ENCODE measurements at regions not wholly inside any gene's neighbourhood (a gene's known extent, or its start where the extent isn't known, plus 50 kb on each side); places are given as distances from the start of the nearest gene placed in this dataset.

GRCh38 chr6:125489579-125490285 lies 188.0 kb upstream of the HDDC2 start:
- TF ChIP-seq POLR2A (IDR thresholded peaks at IDR 0.05) (no peak), CTCF (IDR thresholded peaks at IDR 0.05 in 4 of 5, conservative IDR thresholded peaks at IDR 0.05 in 1 of 5) (no peak)
